ENCODE measurements at regions not wholly inside any gene's neighbourhood (a gene's known extent, or its start where the extent isn't known, plus 50 kb on each side); places are given as distances from the start of the nearest gene placed in this dataset.

DNA sequence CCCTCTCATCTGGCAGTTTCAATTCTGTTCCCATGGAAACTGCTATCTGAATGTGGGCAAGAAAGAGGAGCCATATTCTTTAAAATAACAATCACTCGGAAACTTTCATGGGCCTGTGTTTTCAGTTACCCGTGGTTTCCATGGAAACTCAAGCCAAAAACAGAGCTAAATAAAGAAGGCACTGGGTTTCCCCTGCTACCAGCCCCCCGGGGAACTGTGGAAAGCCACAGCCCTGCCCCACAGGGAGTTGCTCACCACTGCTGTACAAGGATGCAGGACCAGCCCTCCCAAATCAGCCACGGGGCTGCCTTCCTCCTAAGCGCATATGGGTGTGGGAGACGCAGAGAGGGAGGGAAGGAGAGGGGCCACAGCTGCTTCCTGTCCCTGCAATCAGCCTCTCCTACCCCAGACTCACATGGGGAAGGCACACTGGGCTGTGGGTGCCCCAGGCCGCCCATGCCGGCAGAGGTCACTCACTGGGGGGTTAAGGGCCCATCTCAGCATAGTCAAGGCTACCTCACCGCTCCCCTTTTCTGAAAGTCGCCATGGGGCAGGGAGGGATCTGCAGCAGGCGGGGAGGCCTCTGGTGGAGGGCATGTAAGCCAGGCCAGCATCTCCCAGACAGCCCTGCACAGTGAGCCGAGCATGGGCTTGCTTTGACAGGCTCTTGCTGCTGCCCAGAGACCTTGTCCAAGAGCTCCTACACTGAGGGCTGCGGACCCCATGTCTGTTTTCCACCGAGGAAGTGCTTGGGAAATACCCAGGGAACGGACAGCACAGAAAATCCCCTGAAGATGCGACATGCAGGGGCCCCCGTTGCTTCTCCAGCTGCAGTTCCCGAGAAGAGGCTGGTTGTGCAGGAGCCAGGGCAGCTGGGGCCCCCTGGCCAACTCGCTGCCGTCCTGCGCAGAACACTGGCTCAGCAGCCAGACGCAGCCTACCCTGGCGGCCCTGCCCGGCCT, 157.3 kb upstream of the PPP2R2D start:
- DNase-seq = peak; percentile 96

DNA sequence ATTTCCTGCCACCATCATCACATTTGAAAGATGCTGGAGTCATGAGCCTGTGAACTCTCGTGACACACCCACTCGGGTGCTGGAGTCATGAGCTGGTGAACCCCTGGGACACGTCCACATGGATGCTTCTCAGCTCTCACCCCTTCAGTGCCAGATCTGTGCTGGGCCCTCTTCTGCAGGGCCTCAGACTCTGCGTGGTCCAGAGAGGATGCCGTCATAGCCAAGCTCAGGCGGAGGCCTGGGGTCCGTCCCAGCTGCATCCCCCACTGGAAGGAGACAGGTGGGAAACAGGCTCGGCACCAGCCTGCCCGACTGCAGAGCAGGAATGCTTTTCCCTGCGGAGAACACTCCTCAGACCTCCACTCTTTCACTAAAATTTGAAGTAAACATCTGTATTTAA, 156.5 kb upstream of the PPP2R2D start:
- no peak for DNase-seq

GRCh38 chr10:131745591-131745990, 155.2 kb upstream of the PPP2R2D start:
- no peak for DNase-seq

- DNase-seq = no peak
Observed at GRCh38 chr10:131746241-131746711, 154.5 kb upstream of the PPP2R2D start.

DNA sequence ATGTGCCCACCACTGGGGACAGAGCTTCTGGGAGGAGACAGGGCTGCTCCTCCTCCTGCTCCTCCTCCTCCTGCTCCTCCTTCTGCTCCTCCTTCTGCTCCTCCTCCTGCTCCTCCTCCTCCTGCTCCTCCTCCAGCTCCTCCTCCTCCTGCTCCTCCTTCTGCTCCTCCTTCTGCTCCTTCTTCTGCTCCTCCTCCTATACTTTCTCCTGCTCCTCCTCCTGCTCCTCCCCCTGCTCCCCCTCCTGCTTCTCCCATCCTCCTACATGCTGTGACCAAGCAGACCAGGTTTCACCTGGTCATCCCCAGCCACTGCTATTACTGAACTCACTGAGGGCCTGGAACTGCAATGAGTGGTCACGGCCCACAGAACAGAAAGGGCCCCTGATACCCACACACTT, 154.0 kb upstream of the PPP2R2D start:
- DNase-seq = peak; percentile 7

- no peak for DNase-seq
Observed at GRCh38 chr10:131747251-131747650, 153.6 kb upstream of the PPP2R2D start.

GRCh38 chr10:131747791-131748190, 153.0 kb upstream of the PPP2R2D start:
- no peak for DNase-seq

- DNase-seq = no peak
Observed at GRCh38 chr10:131748191-131748590, 152.6 kb upstream of the PPP2R2D start.

DNA sequence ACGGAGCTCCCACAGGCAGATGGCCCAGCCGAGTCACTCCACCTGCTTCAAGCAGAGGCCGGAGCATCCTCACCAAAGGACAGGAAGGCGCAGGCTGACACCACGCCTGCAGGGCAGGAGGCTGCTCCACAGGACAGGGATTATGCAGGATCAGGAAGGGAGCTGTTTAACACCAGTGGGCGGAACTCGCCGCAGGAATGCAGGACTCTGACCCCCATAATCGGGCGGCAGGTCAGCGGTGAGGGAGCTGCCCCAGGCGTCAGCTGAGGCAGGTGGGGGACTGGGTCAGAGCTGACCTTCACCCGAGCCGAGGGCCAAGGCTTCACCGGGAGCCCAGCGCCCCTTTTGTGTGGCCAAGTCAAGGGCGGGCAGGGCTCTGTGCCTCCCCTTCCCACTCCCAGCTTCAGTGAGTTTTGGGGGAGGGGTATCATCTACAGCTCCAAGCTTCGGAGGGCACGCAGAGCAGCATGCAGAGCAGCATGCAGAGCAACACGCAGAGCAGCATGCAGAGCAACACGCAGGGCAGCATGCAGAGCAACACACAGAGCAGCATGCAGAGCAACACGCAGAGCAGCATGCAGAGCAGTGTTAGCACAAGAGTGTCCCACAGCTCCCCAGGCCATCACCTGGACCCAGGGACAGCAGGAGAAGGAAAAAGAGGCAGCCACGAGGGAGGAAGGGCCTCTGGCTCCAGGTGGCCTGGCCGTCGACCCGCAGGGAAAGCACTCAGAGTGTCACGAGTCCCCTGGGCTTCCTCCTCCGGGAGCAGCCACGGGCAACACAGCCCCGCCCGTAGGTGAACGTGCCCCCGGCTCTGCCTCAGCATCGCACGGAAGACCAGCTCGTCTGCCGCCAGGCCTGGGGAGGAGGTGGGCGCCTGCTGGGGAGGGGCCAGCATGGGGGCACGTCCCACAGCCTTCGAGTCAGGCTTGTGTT, 151.7 kb upstream of the PPP2R2D start:
- DNase-seq = no peak

GRCh38 chr10:131749767-131750142, 151.1 kb upstream of the PPP2R2D start:
- no peak for DNase-seq

- DNase-seq = no peak
Observed at GRCh38 chr10:131750171-131750895, 150.5 kb upstream of the PPP2R2D start.

DNA sequence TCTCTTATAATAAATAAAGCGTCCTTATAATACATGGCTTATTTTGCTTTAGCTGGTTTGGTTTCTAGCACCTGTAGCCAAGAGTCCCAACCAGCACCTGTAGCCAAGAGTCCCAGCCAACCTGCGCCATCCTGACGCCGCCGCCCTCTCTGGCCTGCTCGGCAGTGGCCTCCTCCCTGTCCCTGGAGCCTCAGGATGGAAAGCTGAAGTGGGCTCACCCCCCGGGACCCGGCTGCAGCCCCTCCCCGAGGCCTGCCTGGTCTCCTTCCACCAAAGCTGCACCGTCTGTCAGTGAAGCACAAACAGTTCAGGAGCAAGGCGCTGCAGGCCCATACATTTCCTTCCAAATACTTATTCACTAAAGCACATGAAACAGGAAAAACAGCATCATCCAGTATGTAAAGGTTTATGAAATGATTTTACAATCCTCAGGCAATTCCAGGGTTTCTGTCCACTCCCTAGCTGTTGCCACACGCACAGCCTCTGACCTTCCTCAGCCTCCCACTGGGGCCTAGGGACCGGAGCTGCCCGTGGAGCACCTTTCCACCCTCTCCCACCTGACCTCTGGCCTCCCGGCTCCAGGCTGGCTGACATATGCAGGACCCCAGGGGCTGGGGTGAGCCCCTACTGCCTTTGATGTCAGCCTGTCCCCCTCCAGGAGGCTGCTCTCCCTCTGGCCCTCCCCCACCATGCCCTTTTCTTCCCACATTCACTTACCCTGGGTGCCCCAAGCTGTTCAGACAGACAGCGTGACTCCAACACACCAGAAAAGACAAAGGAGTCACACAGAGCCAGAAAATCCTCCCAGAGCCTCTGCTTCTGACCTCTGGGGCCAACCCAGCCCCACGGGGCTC, 149.6 kb upstream of the PPP2R2D start:
- no peak for DNase-seq

- no peak for DNase-seq
Observed at GRCh38 chr10:131751827-131752775, 148.7 kb upstream of the PPP2R2D start.

DNA sequence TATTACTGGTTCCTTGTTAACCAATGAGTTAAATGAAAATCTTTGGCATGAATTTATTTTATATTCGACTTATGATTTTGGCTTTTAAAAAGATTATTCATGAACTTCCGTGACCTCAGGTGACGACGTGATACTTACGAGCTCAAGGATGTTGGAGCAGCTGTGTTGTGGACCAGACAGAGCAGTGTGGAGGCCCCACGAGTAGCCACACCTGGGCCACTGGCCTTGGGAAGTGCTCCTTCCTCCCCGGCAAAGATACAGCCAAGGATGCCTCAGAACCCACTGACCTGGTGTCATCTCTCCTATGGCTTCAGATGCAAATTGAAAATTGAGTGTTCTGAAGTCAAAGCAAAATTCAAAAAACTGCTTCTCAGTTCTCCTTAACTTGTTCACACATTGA, 147.5 kb upstream of the PPP2R2D start:
- no peak for DNase-seq

- no peak for DNase-seq
Observed at GRCh38 chr10:131755200-131755599, 145.6 kb upstream of the PPP2R2D start.

DNA sequence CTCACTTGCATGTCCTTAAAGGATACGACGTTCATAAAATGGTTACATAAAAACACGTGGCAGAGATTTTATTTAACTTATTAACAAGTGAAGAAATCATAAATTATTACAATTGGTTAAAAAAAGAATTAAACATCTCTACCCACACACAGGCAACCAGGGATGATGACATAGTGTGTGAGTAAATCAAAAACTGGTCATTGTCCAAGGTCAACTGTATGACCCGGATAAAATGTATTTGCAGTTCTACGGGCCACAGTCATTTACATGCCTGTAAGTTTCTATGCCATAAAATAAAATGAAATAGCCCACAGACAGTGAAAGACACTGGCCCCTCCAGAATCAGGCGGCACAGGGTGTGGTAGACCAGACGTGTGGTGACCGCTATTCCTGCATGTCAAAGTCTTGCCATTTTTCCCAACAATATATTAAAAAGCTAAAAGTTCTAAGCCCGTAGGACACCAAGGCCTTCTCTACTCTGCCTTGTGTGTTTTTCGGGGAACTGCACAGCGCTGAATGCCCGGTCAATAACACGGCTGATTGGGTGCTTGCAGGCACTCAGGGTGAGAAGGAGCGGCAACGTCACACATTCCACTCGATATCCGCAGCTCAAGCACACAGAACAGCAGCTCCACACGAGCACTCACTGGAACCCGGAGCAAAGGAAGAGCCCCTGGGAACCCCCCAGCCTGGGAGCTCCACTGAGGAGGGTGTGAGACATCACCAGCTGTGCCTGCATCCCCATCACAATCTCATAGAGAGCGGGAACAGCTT, 143.3 kb upstream of the PPP2R2D start:
- no peak for DNase-seq

DNA sequence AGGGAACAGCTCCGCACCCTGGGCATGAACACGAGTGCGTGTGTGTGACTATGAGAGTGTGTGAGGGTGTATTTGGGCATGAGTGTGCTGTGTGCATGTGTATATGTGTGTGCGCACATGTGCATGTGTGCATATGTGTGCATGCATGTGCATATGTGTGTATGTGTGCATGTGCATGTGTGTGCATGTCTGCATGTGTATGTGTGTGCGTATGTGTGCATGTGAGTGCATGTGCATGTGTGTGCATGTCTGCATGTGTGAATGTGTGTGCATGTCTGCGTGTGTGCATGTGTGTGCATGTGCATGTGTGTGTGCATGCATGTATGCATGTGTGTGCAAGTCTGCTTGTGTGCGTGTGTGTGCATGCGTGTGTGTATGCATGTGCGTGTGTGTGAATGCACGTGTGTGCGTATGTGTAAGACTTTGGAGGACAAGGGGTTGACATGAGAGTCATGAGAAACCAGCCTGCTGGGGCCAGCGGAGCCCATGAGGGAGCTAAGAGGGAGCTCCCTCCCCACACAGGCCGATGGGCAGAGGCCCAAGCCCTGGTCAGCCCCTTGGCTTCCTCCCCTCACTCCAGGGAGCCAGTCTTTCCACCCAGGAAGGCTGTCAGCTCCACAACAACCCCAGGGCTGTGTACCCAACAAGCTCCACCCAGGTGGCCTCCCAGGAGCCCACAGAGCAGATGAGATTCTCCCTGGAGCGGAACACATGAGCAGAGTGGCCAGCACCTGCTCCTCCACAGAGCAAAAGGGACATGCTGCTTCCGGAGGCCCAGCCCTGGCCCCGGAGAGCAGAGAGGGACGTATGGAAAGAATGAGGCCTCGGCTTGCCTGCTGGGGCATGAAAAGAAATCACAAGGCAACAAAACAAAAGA, 142.5 kb upstream of the PPP2R2D start:
- DNase-seq = no peak

GRCh38 chr10:131758939-131759301, 141.9 kb upstream of the PPP2R2D start:
- no peak for DNase-seq

GRCh38 chr10:131759347-131759746, 141.5 kb upstream of the PPP2R2D start:
- DNase-seq = no peak
